ENCODE measurements at regions not wholly inside any gene's neighbourhood (a gene's known extent, or its start where the extent isn't known, plus 50 kb on each side); places are given as distances from the start of the nearest gene placed in this dataset.

DNA sequence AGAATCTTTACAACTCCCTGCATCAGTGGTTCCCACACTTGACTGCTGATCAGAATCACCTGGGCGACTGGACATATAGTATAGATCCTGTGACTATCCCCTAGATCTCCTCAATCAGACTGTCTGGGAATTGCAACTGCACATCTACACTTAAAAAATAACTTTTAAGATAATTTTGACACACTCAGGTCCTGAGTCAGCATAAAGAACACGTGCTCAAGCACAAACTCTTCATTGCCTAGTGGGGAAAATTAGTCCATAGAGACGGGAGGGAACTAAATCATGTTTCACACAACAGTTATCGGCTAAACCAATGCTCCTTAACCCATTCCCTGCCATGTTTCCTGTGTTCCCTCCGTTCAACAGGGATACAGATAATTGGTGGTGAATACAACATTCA is 243.5 kb upstream of the FGF13 start:
- H3K27ac ChIP-seq = no peak overlapping the region
- TF ChIP-seq, protein P1, sequence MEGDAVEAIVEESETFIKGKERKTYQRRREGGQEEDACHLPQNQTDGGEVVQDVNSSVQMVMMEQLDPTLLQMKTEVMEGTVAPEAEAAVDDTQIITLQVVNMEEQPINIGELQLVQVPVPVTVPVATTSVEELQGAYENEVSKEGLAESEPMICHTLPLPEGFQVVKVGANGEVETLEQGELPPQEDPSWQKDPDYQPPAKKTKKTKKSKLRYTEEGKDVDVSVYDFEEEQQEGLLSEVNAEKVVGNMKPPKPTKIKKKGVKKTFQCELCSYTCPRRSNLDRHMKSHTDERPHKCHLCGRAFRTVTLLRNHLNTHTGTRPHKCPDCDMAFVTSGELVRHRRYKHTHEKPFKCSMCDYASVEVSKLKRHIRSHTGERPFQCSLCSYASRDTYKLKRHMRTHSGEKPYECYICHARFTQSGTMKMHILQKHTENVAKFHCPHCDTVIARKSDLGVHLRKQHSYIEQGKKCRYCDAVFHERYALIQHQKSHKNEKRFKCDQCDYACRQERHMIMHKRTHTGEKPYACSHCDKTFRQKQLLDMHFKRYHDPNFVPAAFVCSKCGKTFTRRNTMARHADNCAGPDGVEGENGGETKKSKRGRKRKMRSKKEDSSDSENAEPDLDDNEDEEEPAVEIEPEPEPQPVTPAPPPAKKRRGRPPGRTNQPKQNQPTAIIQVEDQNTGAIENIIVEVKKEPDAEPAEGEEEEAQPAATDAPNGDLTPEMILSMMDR (conservative IDR thresholded peaks at IDR 0.05) = no peak

DNA sequence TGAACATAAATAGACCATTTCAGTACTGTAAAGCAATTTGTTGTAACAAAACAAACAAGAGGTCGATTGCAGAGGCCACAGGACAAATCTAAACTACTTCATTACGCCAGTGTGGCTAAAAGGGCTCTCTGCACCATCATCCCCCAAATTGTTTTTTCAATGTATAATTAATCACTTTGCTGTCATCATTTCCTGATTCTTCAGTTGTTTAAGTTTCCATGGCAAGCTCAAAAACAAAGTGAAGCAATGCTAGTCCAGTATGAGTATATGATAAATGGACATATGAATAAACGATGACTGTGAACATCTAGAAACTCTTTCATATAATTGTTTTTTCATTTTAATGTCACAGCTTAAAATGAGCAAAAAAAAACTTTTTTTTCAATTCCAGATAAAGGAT is 235.4 kb upstream of the FGF13 start:
- TF ChIP-seq, protein P1 (conservative IDR thresholded peaks at IDR 0.05) = no peak
- H3K27ac ChIP-seq = no peak overlapping the region

DNA sequence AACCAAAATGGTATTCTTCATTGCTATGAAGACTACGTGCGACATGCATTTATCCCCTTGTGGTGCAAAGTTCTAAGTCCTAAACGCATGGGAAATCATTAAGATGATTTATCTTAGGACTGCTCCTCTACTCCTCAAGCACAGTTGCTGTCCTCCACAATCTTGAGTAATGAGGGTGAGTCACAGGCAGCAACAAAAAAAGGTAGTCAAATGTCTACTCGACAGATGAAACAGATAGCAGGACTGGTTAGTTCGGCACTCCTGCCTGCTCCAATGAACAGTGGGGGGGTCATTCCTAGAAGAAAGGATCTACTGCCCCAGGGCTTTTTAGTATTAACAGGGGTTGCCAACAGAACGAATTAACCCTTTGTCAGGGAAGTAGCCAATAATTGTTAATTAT is 233.7 kb upstream of the FGF13 start:
- H3K27ac ChIP-seq = no peak overlapping the region
- TF ChIP-seq, protein P1 (conservative IDR thresholded peaks at IDR 0.05) = no peak

DNA sequence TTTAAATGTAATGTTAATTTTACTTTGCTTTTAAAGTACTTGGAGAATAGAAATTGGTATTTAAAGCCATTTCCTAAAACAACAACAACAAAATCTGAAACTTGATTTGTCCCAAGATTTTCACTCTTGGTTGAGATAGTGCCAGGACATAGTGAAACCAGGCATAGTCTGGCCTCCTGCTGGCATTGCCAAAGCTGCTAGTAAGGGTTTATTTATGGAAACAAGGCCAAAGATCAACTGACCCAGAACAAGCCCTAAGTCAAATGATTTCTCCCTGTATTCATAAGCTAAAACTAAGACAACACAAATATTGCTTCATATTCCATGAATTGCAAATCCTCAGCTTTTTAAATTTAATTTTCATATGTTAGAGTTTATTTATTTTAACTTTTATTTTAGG is 227.5 kb upstream of the FGF13 start:
- TF ChIP-seq, protein P1 (conservative IDR thresholded peaks at IDR 0.05) = no peak
- H3K27ac ChIP-seq = no peak overlapping the region

DNA sequence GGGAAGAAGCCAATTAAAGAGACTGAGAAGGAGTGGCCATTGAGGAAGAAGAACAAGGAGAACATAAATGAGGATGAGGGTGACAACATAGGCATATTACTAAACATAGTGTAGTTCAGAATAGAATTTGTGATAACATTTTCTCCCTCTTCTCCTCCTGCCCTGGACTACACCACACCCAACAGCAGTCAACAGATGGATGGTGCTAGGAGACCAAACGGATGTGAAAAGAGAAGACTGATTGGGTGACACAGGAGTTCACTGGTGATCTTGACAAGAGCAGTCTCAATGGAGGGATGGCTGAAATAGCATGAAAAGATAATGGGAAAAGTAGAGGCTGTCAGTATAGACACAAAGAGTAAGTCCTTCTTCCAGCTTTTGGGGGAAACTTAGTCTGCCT is 226.5 kb upstream of the FGF13 start:
- TF ChIP-seq, protein P1 (conservative IDR thresholded peaks at IDR 0.05) = no peak
- no peak overlapping the region for H3K27ac ChIP-seq

DNA sequence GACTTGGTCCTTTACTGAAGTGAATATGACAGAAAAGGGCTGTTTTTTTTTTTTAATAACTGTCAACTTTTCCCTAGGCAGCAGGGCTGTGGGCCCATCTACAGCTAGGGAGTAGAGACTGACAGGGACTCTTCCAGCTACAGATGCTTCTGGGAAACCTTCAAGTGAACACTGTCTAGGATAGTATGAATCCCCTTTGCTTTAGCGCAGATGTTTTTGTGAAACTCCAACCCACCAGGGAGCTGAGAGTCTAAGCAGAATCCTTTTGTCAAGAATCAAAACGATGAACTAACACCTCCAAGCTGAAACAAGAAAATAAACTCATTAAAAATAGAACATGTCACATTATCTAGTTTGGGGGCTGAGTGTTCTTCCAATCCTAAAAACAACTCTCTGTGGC is 219.7 kb upstream of the FGF13 start:
- TF ChIP-seq, protein P1 (conservative IDR thresholded peaks at IDR 0.05) = no peak

DNA sequence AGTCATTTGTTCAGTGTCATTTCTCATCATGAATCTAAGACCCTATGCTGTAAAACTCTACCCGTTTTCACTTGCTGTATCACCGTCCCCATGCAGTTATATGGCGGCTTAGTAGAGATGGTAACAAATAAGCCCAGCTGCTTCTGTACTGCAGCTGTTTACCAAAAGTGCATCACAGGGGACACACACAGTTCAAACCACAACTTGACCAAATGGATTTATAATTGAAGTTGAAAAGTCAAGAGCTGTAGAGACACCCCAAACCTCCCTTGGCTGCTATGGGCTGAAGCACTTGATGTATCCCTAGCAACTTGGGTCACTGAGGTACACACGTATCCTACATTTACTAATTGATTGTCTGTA is 219.0 kb upstream of the FGF13 start:
- no peak overlapping the region for H3K27ac ChIP-seq
- TF ChIP-seq, protein P1 (conservative IDR thresholded peaks at IDR 0.05) = no peak

More for the DNA sequence above, 219.7 kb upstream of the FGF13 start:
- no peak overlapping the region for H3K27ac ChIP-seq

All from VCaP (cell line).